GM18508 (cell line): ENCODE measurements at regions not wholly inside any gene's neighbourhood (a gene's known extent, or its start where the extent isn't known, plus 50 kb on each side); places are given as distances from the start of the nearest gene placed in this dataset.

Experiments
- ATAC-seq: cut with Tn5 transposase; IDR thresholded peaks from one replicate; pipeline ENCODE4 v1.9.1; 2021; ENCODE audit warnings: moderate number of reproducible peaks; ENCODE audit not compliant: insufficient read depth, unreplicated experiment

DNA sequence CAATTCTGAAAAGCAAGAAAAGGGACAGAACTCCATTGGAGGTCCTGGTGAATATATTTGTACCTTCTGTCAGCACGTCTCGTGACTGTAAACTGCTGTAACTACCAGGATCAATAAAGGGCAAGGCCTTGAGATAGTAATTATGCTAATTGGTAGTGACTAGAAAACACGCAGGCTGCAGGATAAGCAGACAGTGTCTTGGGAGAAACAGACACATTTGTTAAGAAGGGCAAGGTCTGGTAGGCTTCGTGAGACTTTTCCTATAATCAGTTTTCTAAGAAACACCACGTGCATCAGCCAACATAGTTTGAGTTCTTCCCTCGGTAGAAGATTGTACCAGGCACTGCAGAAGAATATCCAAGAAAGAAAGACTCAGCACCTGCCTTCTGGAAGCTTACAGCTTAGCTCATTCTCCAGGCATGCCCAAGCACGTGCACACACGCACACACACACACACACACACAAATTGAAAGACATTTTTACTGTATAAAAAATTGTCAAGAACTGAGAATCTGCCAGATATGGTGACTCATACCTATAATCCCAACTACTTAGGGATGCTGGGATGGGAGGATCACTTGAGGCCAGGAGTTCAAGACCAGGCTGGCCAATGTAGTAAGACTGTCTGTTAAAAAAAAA is 167.0 kb upstream of the SASH1 start:
- ATAC-seq = no peak

GRCh38 chr6:148177589-148178233 is 164.9 kb upstream of the SASH1 start:
- ATAC-seq = no peak

DNA sequence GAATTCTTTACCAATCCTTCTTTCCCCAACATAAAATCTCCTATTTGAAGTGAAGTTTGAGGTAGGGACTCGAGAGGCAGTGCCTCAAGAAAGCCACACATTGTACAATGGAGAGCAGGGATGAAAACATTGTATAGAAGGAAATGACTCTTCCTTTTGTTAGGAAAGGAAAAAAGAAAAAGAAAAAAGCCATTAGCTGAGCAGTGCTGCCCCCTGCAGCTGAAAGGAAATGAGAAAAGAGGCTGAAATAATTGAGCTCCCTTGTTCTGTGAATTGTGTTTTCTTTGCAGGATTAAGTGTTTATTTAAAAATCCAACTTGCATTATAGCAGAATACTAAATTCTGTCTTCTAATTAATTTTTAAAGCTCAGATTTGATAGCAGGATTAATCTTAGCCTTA is 162.9 kb upstream of the SASH1 start:
- no peak for ATAC-seq

GRCh38 chr6:148182378-148182777 is 160.3 kb upstream of the SASH1 start:
- ATAC-seq = no peak

GRCh38 chr6:148183776-148184175 is 158.9 kb upstream of the SASH1 start:
- ATAC-seq = no peak

GRCh38 chr6:148186916-148187315 is 155.7 kb upstream of the SASH1 start:
- ATAC-seq = no peak

GRCh38 chr6:148192310-148192709 is 150.3 kb upstream of the SASH1 start:
- no peak for ATAC-seq

DNA sequence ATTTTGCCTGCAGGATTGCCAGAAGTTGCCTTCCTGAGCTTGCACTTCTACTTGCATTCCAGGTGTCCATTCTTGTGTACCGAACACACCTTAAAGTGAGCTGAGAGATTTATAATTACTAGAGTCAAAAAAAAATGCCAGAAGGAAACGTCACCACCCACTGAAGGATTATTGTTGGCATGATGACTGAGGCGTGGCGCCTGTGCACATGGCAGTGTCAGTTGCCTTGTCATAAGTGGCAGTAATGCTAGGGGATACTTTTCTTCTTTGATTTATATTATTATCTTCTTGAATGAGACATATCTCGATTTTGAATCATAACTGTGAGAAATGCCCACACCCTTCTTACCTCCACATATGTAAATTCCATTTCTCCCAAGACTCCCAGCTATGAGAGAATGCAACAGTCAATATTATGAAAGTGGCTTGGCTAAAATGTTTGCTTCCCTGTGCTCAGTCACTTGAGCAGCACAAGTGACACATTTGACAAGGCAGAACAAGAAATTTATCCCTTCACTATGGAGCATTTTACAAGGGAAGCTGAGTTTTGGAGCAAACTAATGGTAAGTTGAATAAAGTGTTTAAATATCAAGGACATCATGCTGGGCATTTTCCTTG is 149.5 kb upstream of the SASH1 start:
- no peak for ATAC-seq

GRCh38 chr6:148195511-148195910 is 147.1 kb upstream of the SASH1 start:
- no peak for ATAC-seq

- no peak for ATAC-seq
Observed at GRCh38 chr6:148199584-148199983, 143.1 kb upstream of the SASH1 start.

GRCh38 chr6:148200293-148200692 is 142.3 kb upstream of the SASH1 start:
- ATAC-seq = no peak

- no peak for ATAC-seq
Observed at GRCh38 chr6:148200781-148201180, 141.9 kb upstream of the SASH1 start.

DNA sequence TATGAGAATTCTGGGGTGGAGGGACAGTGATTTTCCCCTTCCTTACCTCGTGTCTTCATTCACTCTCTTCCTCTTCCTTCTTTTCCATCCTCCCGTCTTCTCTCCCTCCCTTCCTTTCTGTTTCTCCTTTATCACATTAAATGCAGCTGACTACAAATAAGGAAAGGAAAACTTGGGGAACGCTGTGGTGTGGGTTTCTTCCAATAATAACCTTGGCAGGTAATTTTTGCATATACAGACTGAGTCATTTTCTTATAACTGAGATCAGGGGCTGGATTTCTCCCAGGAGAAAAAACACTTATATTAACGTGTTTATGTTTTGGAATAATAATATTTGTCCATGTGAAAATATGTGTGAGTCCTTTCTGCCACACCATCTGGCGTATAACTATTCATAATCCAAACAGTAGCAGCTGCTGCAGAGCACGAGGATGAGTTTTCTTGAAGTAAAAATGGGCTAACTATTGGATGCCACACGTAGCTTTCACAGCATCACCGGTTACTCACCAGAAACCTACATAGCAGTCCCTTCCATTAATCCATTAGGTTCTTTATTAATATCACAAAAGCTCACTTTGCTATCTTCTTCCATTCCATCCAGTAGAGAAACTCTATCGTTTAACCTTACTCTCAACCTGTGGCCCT is 139.2 kb upstream of the SASH1 start:
- peak; percentile 1 for ATAC-seq

DNA sequence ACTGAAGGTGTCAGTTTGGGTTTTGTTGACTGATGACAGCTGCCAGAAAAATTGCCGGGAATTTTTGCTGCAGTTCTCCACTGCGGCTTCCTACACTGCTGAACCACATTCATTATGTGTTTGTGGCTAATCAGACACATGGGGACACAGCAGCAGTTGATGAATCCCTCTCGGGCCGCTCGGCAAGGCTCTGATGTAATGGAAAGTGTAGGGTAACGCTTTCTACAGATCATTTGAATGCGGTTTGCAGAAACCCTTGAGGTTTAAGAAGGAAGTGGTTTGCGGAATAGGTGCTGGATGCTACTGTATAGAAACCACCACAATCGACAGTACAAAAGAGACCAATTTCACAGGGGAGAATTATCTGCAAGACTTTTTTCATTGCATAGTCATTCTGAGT is 138.7 kb upstream of the SASH1 start:
- ATAC-seq = peak; percentile 98

DNA sequence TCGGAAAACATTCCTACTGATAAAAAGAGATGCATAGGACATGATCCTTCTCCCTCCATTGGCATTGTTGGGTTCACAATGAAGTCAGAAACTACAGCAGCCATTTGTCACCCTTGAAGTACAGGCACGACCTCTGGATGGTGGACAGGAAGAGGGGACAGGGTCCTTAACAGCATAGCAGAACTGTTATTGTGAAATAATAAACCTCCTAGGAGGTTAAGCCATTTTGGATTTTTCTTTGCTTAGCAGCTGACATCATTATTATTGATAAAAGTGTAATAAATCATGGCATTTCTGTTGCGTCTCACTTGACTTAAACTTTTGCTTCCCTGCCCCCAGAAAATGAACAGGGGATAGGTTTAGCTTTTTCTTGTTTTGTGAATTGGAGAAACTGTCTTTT is 134.3 kb upstream of the SASH1 start:
- no peak for ATAC-seq

DNA sequence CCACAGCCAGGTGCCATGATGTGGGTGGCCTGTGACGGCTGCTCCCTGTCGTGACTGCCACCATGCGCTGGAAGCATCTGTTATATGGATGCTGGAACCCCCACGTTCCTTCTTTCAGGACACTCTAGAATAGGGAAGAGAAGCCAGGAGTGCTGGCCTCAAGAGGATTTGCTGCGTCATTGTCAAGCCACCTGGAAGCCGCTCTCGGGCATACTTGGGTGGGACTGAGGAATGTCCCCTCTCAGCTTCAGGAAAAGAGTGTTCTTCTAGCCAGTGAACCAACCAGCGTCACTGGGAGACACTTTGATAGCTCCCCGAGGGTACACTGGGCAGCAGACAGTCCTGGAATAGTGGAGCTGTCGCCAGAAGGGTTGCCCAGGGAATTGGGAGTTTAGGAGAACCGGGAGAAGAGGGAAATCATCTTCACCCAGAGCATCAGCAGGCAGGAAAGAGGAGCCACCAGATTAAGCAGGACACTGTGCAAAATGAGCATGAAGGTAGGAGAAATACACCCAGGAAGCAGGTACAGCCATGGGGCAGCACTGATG is 130.8 kb upstream of the SASH1 start:
- no peak for ATAC-seq

DNA sequence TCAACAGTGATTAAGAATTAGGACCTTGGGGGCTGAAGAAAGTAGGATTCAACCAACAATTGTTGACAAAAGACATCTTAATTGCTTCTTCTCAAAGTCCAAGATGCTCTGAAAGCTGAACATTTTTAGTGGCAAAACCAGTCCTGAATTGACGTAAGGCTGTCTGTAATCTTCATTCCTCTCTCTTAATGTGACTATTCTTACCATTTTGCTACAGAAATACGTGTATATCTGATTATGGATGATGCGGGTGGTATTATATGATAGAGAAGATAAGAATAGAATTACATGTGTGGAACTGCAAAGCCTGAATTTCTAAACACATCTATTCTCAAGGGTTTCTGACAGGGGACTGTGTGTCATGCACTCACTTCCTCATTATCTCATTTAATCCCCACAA is 130.3 kb upstream of the SASH1 start:
- ATAC-seq = no peak

DNA sequence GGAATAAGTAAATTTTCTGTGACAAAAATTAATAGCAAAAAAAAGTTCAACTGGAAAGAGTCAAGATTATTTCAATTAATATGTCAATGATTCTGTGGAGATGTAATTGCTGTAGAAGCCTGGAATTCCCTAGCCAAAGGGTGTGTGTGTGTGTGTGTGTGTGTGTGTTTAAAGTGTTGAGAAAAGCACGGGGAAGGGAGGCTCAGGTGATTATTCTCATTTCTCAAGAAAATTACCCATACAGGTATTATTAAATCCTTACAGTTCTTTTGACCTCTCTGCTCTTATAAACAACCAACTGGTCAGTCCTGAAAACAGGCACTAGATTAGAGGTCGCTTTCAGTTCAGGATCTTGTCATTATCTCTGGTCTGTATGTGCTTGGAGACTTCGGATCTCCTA is 129.3 kb upstream of the SASH1 start:
- ATAC-seq = no peak

GRCh38 chr6:148214667-148215066 is 128.0 kb upstream of the SASH1 start:
- no peak for ATAC-seq

DNA sequence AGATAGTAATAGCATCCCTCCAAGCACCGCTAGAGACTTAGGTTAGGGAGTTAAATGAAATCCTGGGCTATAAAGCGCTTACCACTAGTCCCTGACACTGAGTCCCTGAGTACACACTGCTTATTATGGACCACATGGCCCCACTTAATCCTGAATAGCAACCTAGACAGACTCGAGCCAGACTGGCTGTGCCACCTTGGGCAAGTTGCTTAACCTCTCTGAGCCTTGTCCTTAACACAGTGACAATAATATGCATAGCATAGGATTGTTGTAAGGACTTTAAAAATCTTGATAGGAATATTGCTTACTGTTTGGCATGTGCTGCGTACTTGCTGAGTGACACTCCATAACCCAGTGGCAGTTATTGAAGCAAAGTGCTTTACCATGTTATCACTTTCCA is 125.6 kb upstream of the SASH1 start:
- ATAC-seq = no peak

GRCh38 chr6:148217921-148218320 is 124.7 kb upstream of the SASH1 start:
- no peak for ATAC-seq
